A673 (cell line): ENCODE measurements at regions not wholly inside any gene's neighbourhood (a gene's known extent, or its start where the extent isn't known, plus 50 kb on each side); places are given as distances from the start of the nearest gene placed in this dataset.

Experiments
- EZH2 ChIP-seq: fragments of 200-600 bp; sonication (generic); IDR thresholded peaks from 2 replicates; pipeline ENCODE4 v1.6.1; 2017; ENCODE audit warnings: borderline replicate concordance, low read depth, mild to moderate bottlenecking, mixed read lengths, antibody characterized with exemption, low read length; ENCODE audit not compliant: poor library complexity, severe bottlenecking
- TF ChIP-seq, protein P1 (sequence below): fragments of 300-800, 200-600 bp; sonication (generic); conservative IDR thresholded peaks from 2 replicates; pipeline ENCODE4 v1.5.1; 2017; ENCODE audit warnings: low read depth, mild to moderate bottlenecking, antibody characterized with exemption, low read length, moderate library complexity, mixed read lengths

DNA sequence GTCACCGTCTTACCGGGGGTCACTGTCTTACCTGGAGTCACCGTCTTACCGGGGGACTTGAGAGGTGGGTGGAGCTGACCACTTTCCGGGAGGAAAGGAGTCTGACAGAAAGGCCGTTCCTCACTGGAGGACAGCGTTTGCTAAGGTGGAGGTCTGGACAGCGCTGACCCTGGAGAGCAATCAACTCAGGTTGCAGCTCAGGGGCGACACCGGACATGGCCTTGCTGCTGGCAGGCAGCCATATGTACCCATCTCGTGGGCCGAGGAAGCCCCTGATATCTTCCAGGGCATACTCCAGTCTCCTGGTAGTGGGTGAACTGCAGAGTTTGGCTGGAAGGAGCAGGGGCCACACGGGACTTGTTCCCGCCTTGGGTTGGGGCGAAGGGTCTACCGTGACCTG, 234.6 kb upstream of the MYT1L start:
- TF ChIP-seq, protein P1, sequence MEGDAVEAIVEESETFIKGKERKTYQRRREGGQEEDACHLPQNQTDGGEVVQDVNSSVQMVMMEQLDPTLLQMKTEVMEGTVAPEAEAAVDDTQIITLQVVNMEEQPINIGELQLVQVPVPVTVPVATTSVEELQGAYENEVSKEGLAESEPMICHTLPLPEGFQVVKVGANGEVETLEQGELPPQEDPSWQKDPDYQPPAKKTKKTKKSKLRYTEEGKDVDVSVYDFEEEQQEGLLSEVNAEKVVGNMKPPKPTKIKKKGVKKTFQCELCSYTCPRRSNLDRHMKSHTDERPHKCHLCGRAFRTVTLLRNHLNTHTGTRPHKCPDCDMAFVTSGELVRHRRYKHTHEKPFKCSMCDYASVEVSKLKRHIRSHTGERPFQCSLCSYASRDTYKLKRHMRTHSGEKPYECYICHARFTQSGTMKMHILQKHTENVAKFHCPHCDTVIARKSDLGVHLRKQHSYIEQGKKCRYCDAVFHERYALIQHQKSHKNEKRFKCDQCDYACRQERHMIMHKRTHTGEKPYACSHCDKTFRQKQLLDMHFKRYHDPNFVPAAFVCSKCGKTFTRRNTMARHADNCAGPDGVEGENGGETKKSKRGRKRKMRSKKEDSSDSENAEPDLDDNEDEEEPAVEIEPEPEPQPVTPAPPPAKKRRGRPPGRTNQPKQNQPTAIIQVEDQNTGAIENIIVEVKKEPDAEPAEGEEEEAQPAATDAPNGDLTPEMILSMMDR = no peak
- no peak for TF ChIP-seq EZH2
